Left ventricle myocardium inferior (tissue), 1 donor: ENCODE measurements at regions not wholly inside any gene's neighbourhood (a gene's known extent, or its start where the extent isn't known, plus 50 kb on each side); places are given as distances from the start of the nearest gene placed in this dataset.
"Not testable (repeated sequence)": the region's sequence is repeated elsewhere in the genome, so short reads cannot be mapped to it uniquely, and the experiment has no call there.

Experiments
- DNase-seq: peaks from one replicate; pipeline ENCODE4 v3.0.0-alpha.2; 2020
- H3K27ac ChIP-seq: fragments of 200-600 bp; replicated peaks from 2 replicates; pipeline ENCODE4 v1.8.0; 2021
- H3K27me3 ChIP-seq: fragments of 200-600 bp; 2 replicates; pipeline ENCODE4 v1.8.0; 2021; ENCODE audit warnings: low read depth
- H3K36me3 ChIP-seq: fragments of 200-600 bp; 2 replicates; pipeline ENCODE4 v1.8.0; 2021
- H3K4me1 ChIP-seq: fragments of 200-600 bp; 2 replicates; pipeline ENCODE4 v1.8.0; 2021
- H3K4me3 ChIP-seq: fragments of 200-600 bp; 2 replicates; pipeline ENCODE4 v1.8.0; 2021; ENCODE audit warnings: mild to moderate bottlenecking, moderate library complexity
- H3K9me3 ChIP-seq: fragments of 200-600 bp; replicated peaks from 2 replicates; pipeline ENCODE4 v1.8.0; 2021
- CTCF ChIP-seq: fragments of 200-600 bp; IDR thresholded peaks from 2 replicates; pipeline ENCODE4 v1.8.0; 2021; ENCODE audit warnings: antibody characterized with exemption, mild to moderate bottlenecking, borderline replicate concordance
- intact Hi-C: fragments of 100-400 bp; cut with micrococcal nuclease; formaldehyde crosslinking; loops from one replicate; pipeline ENCODE4 v1.11.0; 2022
- donor health status: DM: no; HTN: yes; CAD: no; lungs with severe emphysema.

GRCh38 chr2:175852879-175853615, 149.0 kb downstream of the LNPK start:
- no peak for DNase-seq
- Histone ChIP-seq H3K4me3 (no peak overlapping the region), H3K9me3 (no peaks in the 10 kb centered on the region), H3K27me3 (no peaks in the 10 kb centered on the region), H3K36me3 (no peaks in the 10 kb centered on the region), H3K27ac (no peak overlapping the region), H3K4me1 (peaks cover 13% of the 10 kb centered on the region)
- no peak for TF ChIP-seq CTCF
- intact Hi-C loops = no loop called here

GRCh38 chr2:175847128-175847527, 154.9 kb downstream of the LNPK start:
- Histone ChIP-seq H3K4me3 (no peak overlapping the region), H3K9me3 (no peaks in the 10 kb centered on the region), H3K36me3 (no peaks in the 10 kb centered on the region), H3K27ac (no peak overlapping the region), H3K27me3 (no peaks in the 10 kb centered on the region), H3K4me1 (no peaks in the 10 kb centered on the region)
- intact Hi-C loops = no loop called here
- TF ChIP-seq CTCF = no peak
- no peak for DNase-seq

GRCh38 chr2:175844169-175844568, 157.9 kb downstream of the LNPK start:
- no peak for TF ChIP-seq CTCF
- no peak overlapping the region for H3K4me3 ChIP-seq
- H3K4me1 ChIP-seq = no peaks in the 10 kb centered on the region
- DNase-seq = no peak
- H3K27ac ChIP-seq = no peak overlapping the region
- H3K9me3 ChIP-seq = no peaks in the 10 kb centered on the region
- intact Hi-C loops = no loop called here
- no peaks in the 10 kb centered on the region for H3K27me3 ChIP-seq
- H3K36me3 ChIP-seq = no peaks in the 10 kb centered on the region

DNA sequence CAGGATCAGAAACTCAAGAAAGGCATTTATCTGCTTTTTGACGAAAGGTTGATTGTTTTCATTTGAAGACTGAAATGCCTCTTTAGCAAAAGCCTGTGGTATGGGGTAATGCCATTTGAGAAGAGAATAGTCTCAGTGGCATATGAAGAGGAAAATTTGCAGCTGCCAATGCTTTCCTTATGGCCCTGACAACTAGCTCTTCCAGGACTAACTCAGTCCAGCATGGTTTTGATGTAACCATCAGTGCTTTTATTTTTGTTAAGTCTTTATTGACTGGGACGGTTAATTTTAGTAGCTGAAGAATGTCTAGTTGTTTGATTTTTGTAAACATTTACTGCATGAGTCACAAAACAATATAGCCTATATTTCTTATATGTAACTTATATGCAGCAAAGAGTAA, 158.4 kb downstream of the LNPK start:
- H3K27ac ChIP-seq = no peak overlapping the region
- H3K9me3 ChIP-seq = no peaks in the 10 kb centered on the region
- no peaks in the 10 kb centered on the region for H3K36me3 ChIP-seq
- no peak for TF ChIP-seq CTCF
- no peak for DNase-seq
- no peak overlapping the region for H3K4me3 ChIP-seq
- intact Hi-C loops = no loop called here
- H3K4me1 ChIP-seq = no peaks in the 10 kb centered on the region
- no peaks in the 10 kb centered on the region for H3K27me3 ChIP-seq

DNA sequence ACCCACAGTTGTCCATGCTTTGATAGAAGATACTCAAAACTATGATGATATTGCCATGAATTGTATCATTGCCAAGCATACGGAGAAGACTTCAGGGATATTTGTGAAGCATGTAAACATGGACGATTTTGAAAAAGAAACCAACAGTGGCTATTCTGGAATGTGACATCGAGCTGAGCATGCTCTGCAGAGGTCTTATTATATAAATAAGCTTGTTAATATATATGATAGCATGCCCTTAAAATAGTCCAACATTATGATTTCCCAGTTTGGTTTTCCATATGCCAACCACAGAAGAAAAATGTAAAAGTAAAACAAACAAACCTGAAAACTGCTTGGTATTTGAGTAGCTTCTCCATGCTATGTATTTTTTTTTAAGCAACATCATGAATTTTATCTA, 159.1 kb downstream of the LNPK start:
- no peak for TF ChIP-seq CTCF
- no peaks in the 10 kb centered on the region for H3K9me3 ChIP-seq
- intact Hi-C loops = no loop called here
- DNase-seq = no peak
- no peak overlapping the region for H3K4me3 ChIP-seq
- no peaks in the 10 kb centered on the region for H3K27me3 ChIP-seq
- no peak overlapping the region for H3K27ac ChIP-seq
- no peaks in the 10 kb centered on the region for H3K4me1 ChIP-seq
- H3K36me3 ChIP-seq = no peaks in the 10 kb centered on the region

GRCh38 chr2:175840765-175841164, 161.3 kb downstream of the LNPK start:
- H3K27me3 ChIP-seq, intact Hi-C loops, H3K9me3 ChIP-seq, H3K36me3 ChIP-seq, H3K4me1 ChIP-seq, H3K27ac ChIP-seq, DNase-seq, H3K4me3 ChIP-seq: not testable (repeated sequence)
